Esophagus squamous epithelium (tissue), 4 donors: ENCODE measurements at regions not wholly inside any gene's neighbourhood (a gene's known extent, or its start where the extent isn't known, plus 50 kb on each side); places are given as distances from the start of the nearest gene placed in this dataset.

Experiments used
- POLR2A ChIP-seq, 4 donors: fragments of 450-650 bp; IDR thresholded peaks; one replicate each; pipeline ENCODE4 v1.6.1; 2017; ENCODE audit warnings: antibody characterized with exemption in 4 of 4, mild to moderate bottlenecking in 4 of 4, moderate library complexity in 3 of 4
- TF ChIP-seq, protein P1 (sequence below), 6 experiments: fragments of 450-650 bp in 4 of 6; fragments of 200-600 bp in 2 of 6; sonication (generic) in 2 of 6; IDR thresholded peaks; one replicate each; pipeline ENCODE4 v1.5.1; 2016 to 2019; ENCODE audit warnings: antibody characterized with exemption in 6 of 6, mild to moderate bottlenecking in 4 of 6, moderate library complexity in 4 of 6

DNA sequence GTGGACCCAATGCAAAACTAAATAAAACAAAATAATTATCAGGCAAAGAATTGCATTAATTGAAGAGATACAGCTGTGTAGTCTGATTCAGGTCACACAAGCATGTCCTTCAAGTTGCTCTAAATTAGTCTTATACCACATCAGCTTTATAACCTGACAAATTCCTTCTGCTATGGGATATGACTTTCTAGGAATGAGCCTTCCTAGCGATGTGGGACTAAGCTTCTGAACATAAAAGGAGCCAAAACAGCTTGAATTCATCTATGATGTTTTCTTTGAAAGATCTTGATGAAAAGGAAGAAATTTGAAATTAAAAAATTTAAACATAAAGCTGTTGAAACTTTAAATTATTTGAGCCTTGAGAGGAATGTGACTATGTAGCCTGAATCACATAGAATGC, 1409.1 kb downstream of the CDH11 start:
- TF ChIP-seq, protein P1, sequence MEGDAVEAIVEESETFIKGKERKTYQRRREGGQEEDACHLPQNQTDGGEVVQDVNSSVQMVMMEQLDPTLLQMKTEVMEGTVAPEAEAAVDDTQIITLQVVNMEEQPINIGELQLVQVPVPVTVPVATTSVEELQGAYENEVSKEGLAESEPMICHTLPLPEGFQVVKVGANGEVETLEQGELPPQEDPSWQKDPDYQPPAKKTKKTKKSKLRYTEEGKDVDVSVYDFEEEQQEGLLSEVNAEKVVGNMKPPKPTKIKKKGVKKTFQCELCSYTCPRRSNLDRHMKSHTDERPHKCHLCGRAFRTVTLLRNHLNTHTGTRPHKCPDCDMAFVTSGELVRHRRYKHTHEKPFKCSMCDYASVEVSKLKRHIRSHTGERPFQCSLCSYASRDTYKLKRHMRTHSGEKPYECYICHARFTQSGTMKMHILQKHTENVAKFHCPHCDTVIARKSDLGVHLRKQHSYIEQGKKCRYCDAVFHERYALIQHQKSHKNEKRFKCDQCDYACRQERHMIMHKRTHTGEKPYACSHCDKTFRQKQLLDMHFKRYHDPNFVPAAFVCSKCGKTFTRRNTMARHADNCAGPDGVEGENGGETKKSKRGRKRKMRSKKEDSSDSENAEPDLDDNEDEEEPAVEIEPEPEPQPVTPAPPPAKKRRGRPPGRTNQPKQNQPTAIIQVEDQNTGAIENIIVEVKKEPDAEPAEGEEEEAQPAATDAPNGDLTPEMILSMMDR (IDR thresholded peaks at IDR 0.05): no peak
- TF ChIP-seq POLR2A (IDR thresholded peaks at IDR 0.05): no peak
